ENCODE measurements at regions not wholly inside any gene's neighbourhood (a gene's known extent, or its start where the extent isn't known, plus 50 kb on each side); places are given as distances from the start of the nearest gene placed in this dataset.
A peak's percentile ranks its signal among the peaks of the same experiment; 100 is the strongest.

DNA sequence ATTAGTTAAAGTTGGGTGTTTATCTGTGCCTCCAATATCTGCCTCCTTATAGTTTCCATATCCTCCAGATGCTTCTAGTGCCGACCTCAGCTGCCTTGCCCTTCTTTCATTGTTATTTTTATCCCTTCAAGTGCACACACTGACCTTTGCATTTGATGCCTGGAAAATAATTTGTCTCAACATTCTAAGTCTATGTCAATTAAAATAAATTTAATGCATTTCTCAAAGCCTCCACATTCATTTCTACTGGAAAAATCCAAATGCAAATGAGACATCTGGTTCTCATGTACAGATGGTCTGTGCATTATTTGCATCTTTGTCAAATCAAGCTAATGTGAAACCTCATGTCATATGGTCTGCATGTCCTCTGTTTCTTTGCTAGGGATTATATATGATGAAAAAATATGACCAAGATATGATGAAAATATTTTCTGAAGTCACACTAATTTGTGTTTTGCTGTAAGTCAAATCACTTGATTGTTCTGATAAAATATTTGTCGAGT, 61.4 kb downstream of the TMEM100 start:
- DNase-seq (ENCODE audit: extremely low spot score) = no peak
- TF ChIP-seq TARDBP (IDR thresholded peaks at IDR 0.05) = no peak
- no peak for TF ChIP-seq LEF1 (IDR thresholded peaks at IDR 0.05; ENCODE audit: borderline replicate concordance)
- TF ChIP-seq SUZ12 (IDR thresholded peaks at IDR 0.05) = no peak
- no peak for TF ChIP-seq L3MBTL2 (conservative IDR thresholded peaks at IDR 0.05)
- TF ChIP-seq PKNOX1 (IDR thresholded peaks at IDR 0.05) = no peak
- TF ChIP-seq NFRKB (IDR thresholded peaks at IDR 0.05) = no peak
- TF ChIP-seq ARNT (IDR thresholded peaks at IDR 0.05) = no peak
- TF ChIP-seq FOXA1 (IDR thresholded peaks at IDR 0.05) = no peak
- TF ChIP-seq FOXK2 (IDR thresholded peaks at IDR 0.05) = no peak
- TF ChIP-seq SP1 (IDR thresholded peaks at IDR 0.05) = no peak
- TF ChIP-seq ZNF384 (IDR thresholded peaks at IDR 0.05) = no peak
- POLR2A ChIA-PET = no interaction called here
- CTCF ChIA-PET = no interaction called here

DNA sequence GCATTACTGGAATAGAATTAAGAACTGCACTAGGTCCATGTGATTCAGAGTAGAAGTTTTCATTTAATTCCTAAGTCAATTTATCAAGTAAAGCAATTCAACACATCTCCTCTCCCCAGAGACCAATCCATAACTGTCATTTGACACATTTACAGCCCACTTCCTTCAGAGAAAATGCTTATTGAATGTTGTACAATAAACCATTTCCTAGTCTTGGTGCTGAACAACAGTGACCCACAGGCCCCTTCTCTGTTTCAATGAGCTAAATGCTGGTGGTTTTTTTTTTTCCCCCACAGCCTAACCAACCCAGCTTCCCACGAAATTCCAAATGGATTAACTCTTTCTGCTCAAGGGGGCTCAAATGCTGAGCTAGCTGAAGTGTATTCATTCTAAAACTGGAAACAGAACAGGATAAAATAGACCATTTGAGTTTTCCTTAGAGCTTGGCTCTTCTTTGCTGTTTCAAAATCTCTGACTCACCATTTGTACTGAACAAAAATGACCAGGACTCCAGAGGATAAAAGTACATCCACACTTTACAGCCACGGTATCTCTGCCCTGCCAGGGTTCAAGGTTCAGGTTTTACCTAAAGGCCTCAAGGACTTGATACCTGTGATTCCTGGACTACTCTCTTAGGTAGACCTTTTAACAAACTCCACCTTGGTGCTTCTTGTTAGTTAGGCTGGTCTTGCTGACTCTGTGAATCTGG, 62.3 kb downstream of the TMEM100 start:
- no peak for DNase-seq (ENCODE audit: extremely low spot score)
- TF ChIP-seq ARNT (IDR thresholded peaks at IDR 0.05) = no peak
- peak; percentile 61; the same call in 1 of the 2 replicates for TF ChIP-seq PKNOX1 (IDR thresholded peaks at IDR 0.05)
- POLR2A ChIA-PET = no interaction called here
- CTCF ChIA-PET = interaction anchor here (0.7 kb wide), 1 partner anchor 11 kb away, joined by 3 read pairs; no protein-coding TSS in a partner anchor

GRCh38 chr17:55659661-55660060, 63.0 kb downstream of the TMEM100 start:
- POLR2A ChIA-PET = no interaction called here
- CTCF ChIA-PET = no interaction called here
- no peak for DNase-seq (ENCODE audit: extremely low spot score)
- no peak for TF ChIP-seq BHLHE40 (IDR thresholded peaks at IDR 0.05; ENCODE audit: borderline replicate concordance)
- no peak for TF ChIP-seq NFRKB (IDR thresholded peaks at IDR 0.05)
- no peak for TF ChIP-seq FOXM1 (IDR thresholded peaks at IDR 0.05; ENCODE audit: borderline replicate concordance)
- TF ChIP-seq SP1 (IDR thresholded peaks at IDR 0.05) = no peak
- no peak for TF ChIP-seq ARNT (IDR thresholded peaks at IDR 0.05)
- no peak for TF ChIP-seq ZNF384 (IDR thresholded peaks at IDR 0.05)
- TF ChIP-seq SUZ12 (IDR thresholded peaks at IDR 0.05) = no peak
- no peak for TF ChIP-seq ELF4 (IDR thresholded peaks at IDR 0.05)
- TF ChIP-seq LEF1 (IDR thresholded peaks at IDR 0.05; ENCODE audit: borderline replicate concordance) = no peak
- TF ChIP-seq L3MBTL2 (conservative IDR thresholded peaks at IDR 0.05) = no peak
- TF ChIP-seq FOXA1 (IDR thresholded peaks at IDR 0.05) = no peak
- TF ChIP-seq HDGF (IDR thresholded peaks at IDR 0.05; ENCODE audit: borderline replicate concordance) = no peak
- TF ChIP-seq PKNOX1 (IDR thresholded peaks at IDR 0.05) = no peak
- TF ChIP-seq TARDBP (IDR thresholded peaks at IDR 0.05) = no peak
- TF ChIP-seq CTBP1 (IDR thresholded peaks at IDR 0.05; ENCODE audit: borderline replicate concordance) = no peak
- TF ChIP-seq FOXK2 (IDR thresholded peaks at IDR 0.05) = no peak

GRCh38 chr17:55655777-55656176, 66.9 kb downstream of the TMEM100 start:
- DNase-seq (ENCODE audit: extremely low spot score) = no peak
- ChIA-PET POLR2A (no interaction called here), CTCF (no interaction called here)
- TF ChIP-seq L3MBTL2 (conservative IDR thresholded peaks at IDR 0.05) = no peak
- TF ChIP-seq FOXA1 (IDR thresholded peaks at IDR 0.05) = no peak
- no peak for TF ChIP-seq ELF4 (IDR thresholded peaks at IDR 0.05)
- TF ChIP-seq HDGF (IDR thresholded peaks at IDR 0.05; ENCODE audit: borderline replicate concordance) = no peak
- no peak for TF ChIP-seq TARDBP (IDR thresholded peaks at IDR 0.05)
- no peak for TF ChIP-seq FOXM1 (IDR thresholded peaks at IDR 0.05; ENCODE audit: borderline replicate concordance)
- no peak for TF ChIP-seq PKNOX1 (IDR thresholded peaks at IDR 0.05)
- no peak for TF ChIP-seq NFRKB (IDR thresholded peaks at IDR 0.05)
- no peak for TF ChIP-seq SUZ12 (IDR thresholded peaks at IDR 0.05)
- TF ChIP-seq LEF1 (IDR thresholded peaks at IDR 0.05; ENCODE audit: borderline replicate concordance) = no peak
- no peak for TF ChIP-seq ARNT (IDR thresholded peaks at IDR 0.05)
- TF ChIP-seq ZNF384 (IDR thresholded peaks at IDR 0.05) = no peak
- no peak for TF ChIP-seq BHLHE40 (IDR thresholded peaks at IDR 0.05; ENCODE audit: borderline replicate concordance)

GRCh38 chr17:55654821-55655220, 67.8 kb downstream of the TMEM100 start:
- TF ChIP-seq FOXM1 (IDR thresholded peaks at IDR 0.05; ENCODE audit: borderline replicate concordance) (no peak), NFRKB (IDR thresholded peaks at IDR 0.05) (no peak), SUZ12 (IDR thresholded peaks at IDR 0.05) (no peak), PKNOX1 (IDR thresholded peaks at IDR 0.05) (no peak), ELF4 (IDR thresholded peaks at IDR 0.05) (no peak), ARNT (IDR thresholded peaks at IDR 0.05) (no peak), SP1 (IDR thresholded peaks at IDR 0.05) (no peak), L3MBTL2 (conservative IDR thresholded peaks at IDR 0.05) (no peak), CTBP1 (IDR thresholded peaks at IDR 0.05; ENCODE audit: borderline replicate concordance) (no peak)
- DNase-seq (ENCODE audit: extremely low spot score) = no peak
- ChIA-PET POLR2A (no interaction called here), CTCF (no interaction called here)
